HS-5 (cell line): ENCODE measurements at regions not wholly inside any gene's neighbourhood (a gene's known extent, or its start where the extent isn't known, plus 50 kb on each side); places are given as distances from the start of the nearest gene placed in this dataset.
A peak's percentile ranks its signal among the peaks of the same experiment; 100 is the strongest.
"Not testable (repeated sequence)": the region's sequence is repeated elsewhere in the genome, so short reads cannot be mapped to it uniquely, and the experiment has no call there.

Experiments used
- DNase-seq: peaks from one replicate; pipeline ENCODE4 v3.0.0-alpha.2; 2012; ENCODE audit warnings: low read depth

- DNase-seq, result no peak
These were observed 130.1 kb upstream of the SLC44A1 start for GRCh38 chr9:105114318-105114717.

GRCh38 chr9:105114964-105115728, 129.3 kb upstream of the SLC44A1 start:
- DNase-seq, result no peak

- no peak for DNase-seq
These were observed 128.2 kb upstream of the SLC44A1 start for GRCh38 chr9:105116052-105116868.

GRCh38 chr9:105117234-105117633, 127.2 kb upstream of the SLC44A1 start:
- DNase-seq, result no peak

GRCh38 chr9:105118636-105119035, 125.8 kb upstream of the SLC44A1 start:
- DNase-seq, result no peak

- no peak for DNase-seq
These were observed 125.3 kb upstream of the SLC44A1 start for GRCh38 chr9:105119156-105119555.

- no peak for DNase-seq
These were observed 122.5 kb upstream of the SLC44A1 start for GRCh38 chr9:105121861-105122430.

- not testable (repeated sequence) for DNase-seq
These were observed 119.9 kb upstream of the SLC44A1 start for GRCh38 chr9:105124598-105124997.

GRCh38 chr9:105126226-105126625, 118.2 kb upstream of the SLC44A1 start:
- no peak for DNase-seq

- DNase-seq, result no peak
These were observed 116.6 kb upstream of the SLC44A1 start for GRCh38 chr9:105127863-105128220.

- no peak for DNase-seq
These were observed 115.4 kb upstream of the SLC44A1 start for GRCh38 chr9:105128908-105129600.

- no peak for DNase-seq
These were observed 114.7 kb upstream of the SLC44A1 start for GRCh38 chr9:105129731-105130130.

GRCh38 chr9:105131981-105132380, 112.5 kb upstream of the SLC44A1 start:
- no peak for DNase-seq

- peak; percentile 78 for DNase-seq
These were observed 111.8 kb upstream of the SLC44A1 start for GRCh38 chr9:105132606-105133005.

- no peak for DNase-seq
These were observed 106.1 kb upstream of the SLC44A1 start for GRCh38 chr9:105138306-105138801.

GRCh38 chr9:105141146-105141975, 103.1 kb upstream of the SLC44A1 start:
- no peak for DNase-seq

GRCh38 chr9:105141976-105142250, 102.5 kb upstream of the SLC44A1 start:
- no peak for DNase-seq

- no peak for DNase-seq
These were observed 101.9 kb upstream of the SLC44A1 start for GRCh38 chr9:105142406-105143135.

- no peak for DNase-seq
These were observed 101.4 kb upstream of the SLC44A1 start for GRCh38 chr9:105143136-105143430.

GRCh38 chr9:105144076-105144475, 100.4 kb upstream of the SLC44A1 start:
- no peak for DNase-seq

GRCh38 chr9:105144841-105145240, 99.6 kb upstream of the SLC44A1 start:
- no peak for DNase-seq
